ENCODE measurements at regions not wholly inside any gene's neighbourhood (a gene's known extent, or its start where the extent isn't known, plus 50 kb on each side); places are given as distances from the start of the nearest gene placed in this dataset.

DNA sequence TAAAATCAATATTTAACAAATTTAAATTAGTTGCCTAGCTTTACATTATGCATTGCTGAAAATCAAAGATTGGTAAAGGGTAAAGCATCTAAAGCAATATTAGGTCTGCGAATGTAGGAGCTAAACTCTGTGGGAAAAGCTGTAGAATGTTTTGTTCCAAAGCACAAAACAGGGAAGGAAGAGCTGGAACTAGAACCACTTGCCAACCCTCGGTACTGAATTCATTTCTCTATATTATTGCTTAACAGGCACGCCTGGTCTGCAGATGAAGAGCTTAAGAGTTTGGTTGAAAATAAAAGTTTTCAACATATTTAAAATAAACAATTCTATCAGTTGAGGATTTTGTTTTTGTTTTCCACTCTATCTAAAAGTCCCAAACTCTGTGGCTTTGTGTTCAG lies 1252.8 kb upstream of the SEL1L start:
- in situ Hi-C loops (cut with MboI): no loop called here
- Histone ChIP-seq H3K36me3 (ENCODE audit: low read depth) (no peaks in the 10 kb centered on the region), H3K27me3 (replicated peaks; ENCODE audit: insufficient read depth) (no peaks in the 10 kb centered on the region), H3K27ac (no peak overlapping the region), H2AFZ (no peak overlapping the region), H3K4me3 (no peak overlapping the region), H4K20me1 (ENCODE audit: insufficient read depth) (no peaks in the 10 kb centered on the region), H3K9me2 (ENCODE audit: insufficient read depth) (no peaks in the 10 kb centered on the region), H3K9me3 (ENCODE audit: low read depth) (no peaks in the 10 kb centered on the region), H3K9ac (no peak overlapping the region), H3K4me1 (ENCODE audit: insufficient read depth) (no peaks in the 10 kb centered on the region), H3K79me2 (ENCODE audit: insufficient read depth) (no peaks in the 10 kb centered on the region), H3K4me2 (ENCODE audit: unreplicated experiment) (no peak overlapping the region), H3F3A (ENCODE audit: insufficient read depth) (no peaks in the 10 kb centered on the region)
- DNase-seq: no peak
- WGBS, 2 experiments (ENCODE audit: low coverage in 1 of 2, low lambda C conversion rate in 2 of 2, missing lambda C conversion rate in 2 of 2): 1 to 8% methylated on average over 3 of the region's 3 CpGs
- TF ChIP-seq EZH2 (IDR thresholded peaks at IDR 0.05; ENCODE audit: insufficient read depth, poor library complexity, severe bottlenecking) (no peak), EZH2phosphoT487 (IDR thresholded peaks at IDR 0.05; ENCODE audit: insufficient read depth, low read depth) (no peak)

DNA sequence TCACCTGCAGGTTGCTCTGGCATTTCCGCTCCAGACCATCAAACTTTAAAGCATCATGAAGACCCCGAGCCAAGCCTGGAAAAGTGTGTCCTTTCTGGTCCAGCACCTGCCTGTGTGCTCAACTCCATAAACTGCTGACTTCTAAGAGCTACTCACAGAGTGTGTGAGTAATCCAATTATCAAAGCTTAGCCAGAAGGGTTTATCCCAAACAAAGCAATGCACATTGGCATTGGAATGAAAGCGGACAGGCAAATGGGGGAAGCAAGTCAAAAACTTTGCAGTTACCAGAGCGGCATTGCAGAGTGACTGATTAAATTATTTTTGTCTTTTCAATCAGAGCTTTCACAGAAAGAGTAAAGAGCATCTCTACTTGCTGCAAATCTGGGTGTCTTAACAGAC lies 1262.4 kb upstream of the SEL1L start:
- Histone ChIP-seq H3K4me2 (ENCODE audit: unreplicated experiment) (no peak overlapping the region), H3K36me3 (ENCODE audit: low read depth) (no peaks in the 10 kb centered on the region), H3K9me3 (ENCODE audit: low read depth) (no peaks in the 10 kb centered on the region), H3K4me1 (ENCODE audit: insufficient read depth) (no peaks in the 10 kb centered on the region), H3K27ac (no peak overlapping the region), H3K9me2 (ENCODE audit: insufficient read depth) (no peaks in the 10 kb centered on the region), H3K27me3 (replicated peaks; ENCODE audit: insufficient read depth) (no peaks in the 10 kb centered on the region), H3K4me3 (no peak overlapping the region), H3F3A (ENCODE audit: insufficient read depth) (no peaks in the 10 kb centered on the region), H2AFZ (no peak overlapping the region), H4K20me1 (ENCODE audit: insufficient read depth) (no peaks in the 10 kb centered on the region), H3K79me2 (ENCODE audit: insufficient read depth) (no peaks in the 10 kb centered on the region), H3K9ac (no peak overlapping the region)
- no peak for TF ChIP-seq EZH2phosphoT487 (IDR thresholded peaks at IDR 0.05; ENCODE audit: insufficient read depth, low read depth)
- no peak for TF ChIP-seq EZH2 (IDR thresholded peaks at IDR 0.05; ENCODE audit: insufficient read depth, poor library complexity, severe bottlenecking)
- in situ Hi-C loops (cut with MboI): no loop called here
- 42 to 52% methylated on average over 4 of the region's 4 CpGs for WGBS, 2 experiments (ENCODE audit: low coverage in 1 of 2, low lambda C conversion rate in 2 of 2, missing lambda C conversion rate in 2 of 2)
- no peak for DNase-seq

DNA sequence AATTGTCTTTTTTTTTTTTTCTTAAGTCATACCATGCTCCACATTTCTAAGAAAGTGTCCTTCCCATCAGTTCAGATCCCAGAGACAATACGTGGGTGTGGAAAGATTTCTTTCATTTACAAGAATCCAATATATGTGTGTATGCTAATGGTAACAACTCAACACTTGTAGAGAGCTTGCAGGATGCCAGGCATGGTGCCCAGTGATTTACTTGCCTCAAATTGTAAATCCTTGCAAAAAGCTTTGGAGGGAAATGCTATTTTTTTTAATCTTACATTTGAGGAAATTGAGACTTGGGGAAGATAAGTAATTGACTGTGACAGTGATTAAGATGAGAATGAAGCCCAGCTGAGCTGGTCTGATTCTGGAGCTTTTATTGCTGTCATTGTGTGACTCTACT lies 1264.6 kb upstream of the SEL1L start:
- in situ Hi-C loops (cut with MboI): no loop called here
- Histone ChIP-seq H3K4me2 (ENCODE audit: unreplicated experiment) (no peak overlapping the region), H3K9me3 (ENCODE audit: low read depth) (no peaks in the 10 kb centered on the region), H2AFZ (no peak overlapping the region), H3K27ac (no peak overlapping the region), H3K36me3 (ENCODE audit: low read depth) (no peaks in the 10 kb centered on the region), H3K9ac (no peak overlapping the region), H3K79me2 (ENCODE audit: insufficient read depth) (no peaks in the 10 kb centered on the region), H3K9me2 (ENCODE audit: insufficient read depth) (no peaks in the 10 kb centered on the region), H3K4me3 (no peak overlapping the region), H3K4me1 (ENCODE audit: insufficient read depth) (no peaks in the 10 kb centered on the region), H3F3A (ENCODE audit: insufficient read depth) (no peaks in the 10 kb centered on the region), H4K20me1 (ENCODE audit: insufficient read depth) (no peaks in the 10 kb centered on the region), H3K27me3 (replicated peaks; ENCODE audit: insufficient read depth) (no peaks in the 10 kb centered on the region)
- WGBS, 2 experiments (ENCODE audit: low coverage in 1 of 2, low lambda C conversion rate in 2 of 2, missing lambda C conversion rate in 2 of 2): 0% methylated on average over 1 of the region's 1 CpG
- DNase-seq: no peak
- TF ChIP-seq EZH2phosphoT487 (IDR thresholded peaks at IDR 0.05; ENCODE audit: insufficient read depth, low read depth): no peak
- TF ChIP-seq EZH2 (IDR thresholded peaks at IDR 0.05; ENCODE audit: insufficient read depth, poor library complexity, severe bottlenecking): no peak

DNA sequence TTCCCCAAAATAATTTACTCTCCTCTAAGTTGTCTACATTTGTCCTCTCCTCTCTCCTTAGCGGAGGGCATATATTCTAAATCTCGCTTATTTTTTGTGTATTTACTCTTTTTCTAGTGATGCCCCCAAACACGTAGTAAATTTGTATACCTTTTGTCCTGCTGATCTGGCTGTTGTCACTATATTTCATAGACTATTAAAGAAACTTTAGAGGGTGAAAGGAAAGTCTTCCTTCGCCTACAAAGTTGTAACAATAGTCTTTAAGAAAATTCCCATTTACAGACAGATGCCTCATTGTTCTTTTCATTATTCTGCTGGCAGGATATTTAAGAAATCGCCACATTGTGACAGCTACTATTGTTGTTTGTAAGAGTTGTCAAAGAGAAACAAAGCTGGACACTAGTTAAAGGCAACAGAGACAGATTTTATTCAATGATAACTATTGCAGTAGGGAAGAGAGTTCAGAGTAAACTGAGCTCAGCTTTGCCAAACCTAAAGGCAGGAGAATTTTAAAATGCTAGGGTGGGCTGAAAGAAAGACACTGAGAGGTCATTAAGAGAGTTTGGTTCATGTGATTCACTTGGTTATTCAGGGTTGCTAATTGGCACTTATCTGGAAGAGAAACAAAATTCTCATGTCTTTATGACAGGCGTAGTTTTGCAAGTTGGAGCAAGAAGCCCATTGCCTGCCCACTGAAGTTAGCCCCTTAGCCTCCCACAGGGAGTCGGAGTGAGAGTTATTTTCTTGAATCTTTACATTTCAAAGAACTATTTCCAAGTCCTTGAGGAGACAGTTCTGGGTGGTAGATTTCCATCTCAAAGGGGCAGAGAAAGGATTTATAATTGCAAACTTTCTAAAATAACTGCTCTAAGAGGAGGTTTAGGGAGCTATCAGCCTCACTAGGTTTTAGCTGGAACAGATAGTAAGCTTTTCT lies 1272.5 kb upstream of the SEL1L start:
- Histone ChIP-seq H2AFZ (no peak overlapping the region), H3K4me2 (ENCODE audit: unreplicated experiment) (no peak overlapping the region), H4K20me1 (ENCODE audit: insufficient read depth) (no peaks in the 10 kb centered on the region), H3K4me1 (ENCODE audit: insufficient read depth) (no peaks in the 10 kb centered on the region), H3F3A (ENCODE audit: insufficient read depth) (no peaks in the 10 kb centered on the region), H3K27ac (no peak overlapping the region), H3K4me3 (no peak overlapping the region), H3K9ac (no peak overlapping the region), H3K27me3 (replicated peaks; ENCODE audit: insufficient read depth) (no peaks in the 10 kb centered on the region), H3K9me3 (ENCODE audit: low read depth) (no peaks in the 10 kb centered on the region), H3K79me2 (ENCODE audit: insufficient read depth) (no peaks in the 10 kb centered on the region), H3K36me3 (ENCODE audit: low read depth) (no peaks in the 10 kb centered on the region), H3K9me2 (ENCODE audit: insufficient read depth) (no peaks in the 10 kb centered on the region)
- TF ChIP-seq EZH2phosphoT487 (IDR thresholded peaks at IDR 0.05; ENCODE audit: insufficient read depth, low read depth) (no peak), EZH2 (IDR thresholded peaks at IDR 0.05; ENCODE audit: insufficient read depth, poor library complexity, severe bottlenecking) (no peak)
- in situ Hi-C loops (cut with MboI): no loop called here
- 35 to 41% methylated on average over 7 of the region's 7 CpGs for WGBS, 2 experiments (ENCODE audit: low coverage in 1 of 2, low lambda C conversion rate in 2 of 2, missing lambda C conversion rate in 2 of 2)
- no peak for DNase-seq
